ENCODE measurements at regions not wholly inside any gene's neighbourhood (a gene's known extent, or its start where the extent isn't known, plus 50 kb on each side); places are given as distances from the start of the nearest gene placed in this dataset.
"Not testable (repeated sequence)": the region's sequence is repeated elsewhere in the genome, so short reads cannot be mapped to it uniquely, and the experiment has no call there.

DNA sequence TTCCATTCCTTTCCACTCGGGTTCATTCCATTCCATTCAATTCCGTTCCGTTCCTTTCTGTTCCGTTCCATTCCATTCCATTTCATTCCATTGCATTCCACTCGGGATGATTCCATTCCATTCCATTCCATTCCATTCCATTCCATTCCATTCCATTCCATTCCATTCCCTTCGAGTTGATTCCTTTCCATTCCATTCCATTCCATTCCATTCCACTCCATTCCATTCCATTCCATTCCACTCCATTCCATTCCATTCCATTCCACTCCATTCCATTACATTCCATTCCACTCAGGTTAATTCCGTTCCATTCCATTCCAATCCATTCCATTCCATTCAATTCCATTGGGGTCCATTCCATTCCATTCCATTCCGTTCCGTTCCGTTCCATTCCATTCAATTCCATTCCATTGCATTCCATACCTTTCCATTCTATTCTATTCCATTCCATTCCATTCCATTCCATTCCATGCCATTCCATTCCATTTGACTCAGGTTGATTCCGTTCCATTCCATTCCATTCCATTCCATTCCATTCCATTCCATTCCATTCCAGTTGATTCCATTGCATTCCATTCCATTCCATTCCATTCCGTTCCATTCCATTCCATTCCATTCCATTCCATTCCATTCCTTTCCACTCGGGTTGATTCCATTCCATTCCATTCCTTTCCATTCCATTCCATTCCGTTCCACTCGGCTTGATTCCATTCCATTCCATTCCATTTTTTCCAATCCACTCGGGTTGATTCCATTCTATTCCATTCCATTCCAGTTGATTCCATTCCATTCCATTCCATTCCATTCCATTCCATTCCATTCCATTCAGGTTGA lies 132.5 kb downstream of the CWH43 start:
- TF ChIP-seq, protein P1, sequence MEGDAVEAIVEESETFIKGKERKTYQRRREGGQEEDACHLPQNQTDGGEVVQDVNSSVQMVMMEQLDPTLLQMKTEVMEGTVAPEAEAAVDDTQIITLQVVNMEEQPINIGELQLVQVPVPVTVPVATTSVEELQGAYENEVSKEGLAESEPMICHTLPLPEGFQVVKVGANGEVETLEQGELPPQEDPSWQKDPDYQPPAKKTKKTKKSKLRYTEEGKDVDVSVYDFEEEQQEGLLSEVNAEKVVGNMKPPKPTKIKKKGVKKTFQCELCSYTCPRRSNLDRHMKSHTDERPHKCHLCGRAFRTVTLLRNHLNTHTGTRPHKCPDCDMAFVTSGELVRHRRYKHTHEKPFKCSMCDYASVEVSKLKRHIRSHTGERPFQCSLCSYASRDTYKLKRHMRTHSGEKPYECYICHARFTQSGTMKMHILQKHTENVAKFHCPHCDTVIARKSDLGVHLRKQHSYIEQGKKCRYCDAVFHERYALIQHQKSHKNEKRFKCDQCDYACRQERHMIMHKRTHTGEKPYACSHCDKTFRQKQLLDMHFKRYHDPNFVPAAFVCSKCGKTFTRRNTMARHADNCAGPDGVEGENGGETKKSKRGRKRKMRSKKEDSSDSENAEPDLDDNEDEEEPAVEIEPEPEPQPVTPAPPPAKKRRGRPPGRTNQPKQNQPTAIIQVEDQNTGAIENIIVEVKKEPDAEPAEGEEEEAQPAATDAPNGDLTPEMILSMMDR (IDR thresholded peaks at IDR 0.05) = not testable (repeated sequence)
- TF ChIP-seq POLR2A (IDR thresholded peaks at IDR 0.05) = not testable (repeated sequence)
